ENCODE measurements at regions not wholly inside any gene's neighbourhood (a gene's known extent, or its start where the extent isn't known, plus 50 kb on each side); places are given as distances from the start of the nearest gene placed in this dataset.

- peaks cover 8% of the 10 kb centered on the region for H3K9me3 ChIP-seq (ENCODE audit: control insufficient read depth, low read length)
- no peak overlapping the region for H2BK12ac ChIP-seq (ENCODE audit: low read length in 2 of 2)
- H2BK120ac ChIP-seq (ENCODE audit: low read depth, low read length), result no peak overlapping the region
- no peak overlapping the region for H4K91ac ChIP-seq (ENCODE audit: low read length)
- H2BK5ac ChIP-seq (ENCODE audit: low read depth, low read length, poor library complexity, severe bottlenecking), result no peak overlapping the region
- no peak overlapping the region for H3K9ac ChIP-seq (ENCODE audit: low read length)
- H3K36me3 ChIP-seq (ENCODE audit: control insufficient read depth in 1 of 2, insufficient read depth in 2 of 2, low read depth in 1 of 2, low read length in 2 of 2), result no peaks in the 10 kb centered on the region
- no peak overlapping the region for H3K14ac ChIP-seq (ENCODE audit: low read length in 2 of 2)
- no peak overlapping the region for H3K27ac ChIP-seq (ENCODE audit: low read length, poor library complexity, severe bottlenecking)
- DNase-seq, result no peak
- H3K4ac ChIP-seq (ENCODE audit: low read depth in 1 of 2, low read length in 2 of 2), result no peak overlapping the region
- no peak overlapping the region for H2BK15ac ChIP-seq (ENCODE audit: low read depth, poor library complexity, severe bottlenecking)
- H3K23ac ChIP-seq (ENCODE audit: low read length in 2 of 2), result no peak overlapping the region
- H4K8ac ChIP-seq (ENCODE audit: low read length), result no peak overlapping the region
- WGBS, result 15% methylated on average over 1 of the region's 2 CpGs
- no peaks in the 10 kb centered on the region for H3K79me1 ChIP-seq (replicated peaks; ENCODE audit: low read length, poor library complexity, severe bottlenecking)
- no peak overlapping the region for H2AFZ ChIP-seq (ENCODE audit: low read depth, low read length)
- H3K4me1 ChIP-seq (ENCODE audit: control insufficient read depth, insufficient read depth, low read depth, low read length), result no peaks in the 10 kb centered on the region
- no peak overlapping the region for H2AK5ac ChIP-seq (ENCODE audit: low read length, severe bottlenecking)
- no peak overlapping the region for H3K4me3 ChIP-seq (ENCODE audit: insufficient read depth in 1 of 2, low read depth in 1 of 2, low read length in 2 of 2)
- H3K4me2 ChIP-seq (ENCODE audit: low read length, poor library complexity, severe bottlenecking), result no peak overlapping the region
- H3K27me3 ChIP-seq (ENCODE audit: control insufficient read depth in 1 of 2, insufficient read depth in 1 of 2, low read length in 2 of 2), result no peaks in the 10 kb centered on the region
- no peak overlapping the region for H3K18ac ChIP-seq (ENCODE audit: low read depth in 1 of 2, low read length in 2 of 2)
These were observed 369.4 kb upstream of the ISX start for GRCh38 chr22:34696557-34696956.

- Histone ChIP-seq H3K36me3 (ENCODE audit: control insufficient read depth in 1 of 2, insufficient read depth in 2 of 2, low read depth in 1 of 2, low read length in 2 of 2) (no peaks in the 10 kb centered on the region), H3K4ac (ENCODE audit: low read depth in 1 of 2, low read length in 2 of 2) (no peak overlapping the region), H3K4me3 (ENCODE audit: insufficient read depth in 1 of 2, low read depth in 1 of 2, low read length in 2 of 2) (no peak overlapping the region), H4K8ac (ENCODE audit: low read length) (no peak overlapping the region), H2BK15ac (ENCODE audit: low read depth, poor library complexity, severe bottlenecking) (no peak overlapping the region), H2BK12ac (ENCODE audit: low read length in 2 of 2) (no peak overlapping the region), H3K27ac (ENCODE audit: low read length, poor library complexity, severe bottlenecking) (no peak overlapping the region), H2AK5ac (ENCODE audit: low read length, severe bottlenecking) (no peak overlapping the region), H2BK120ac (ENCODE audit: low read depth, low read length) (no peak overlapping the region), H4K91ac (ENCODE audit: low read length) (no peak overlapping the region), H3K79me1 (replicated peaks; ENCODE audit: low read length, poor library complexity, severe bottlenecking) (no peaks in the 10 kb centered on the region), H3K27me3 (ENCODE audit: control insufficient read depth in 1 of 2, insufficient read depth in 1 of 2, low read length in 2 of 2) (no peaks in the 10 kb centered on the region), H3K23ac (ENCODE audit: low read length in 2 of 2) (no peak overlapping the region), H3K4me2 (ENCODE audit: low read length, poor library complexity, severe bottlenecking) (no peak overlapping the region), H3K9ac (ENCODE audit: low read length) (no peak overlapping the region), H3K4me1 (ENCODE audit: control insufficient read depth, insufficient read depth, low read depth, low read length) (no peaks in the 10 kb centered on the region), H3K18ac (ENCODE audit: low read depth in 1 of 2, low read length in 2 of 2) (no peak overlapping the region), H2BK5ac (ENCODE audit: low read depth, low read length, poor library complexity, severe bottlenecking) (no peak overlapping the region), H3K14ac (ENCODE audit: low read length in 2 of 2) (no peak overlapping the region), H2AFZ (ENCODE audit: low read depth, low read length) (no peak overlapping the region), H3K9me3 (ENCODE audit: control insufficient read depth, low read length) (peaks cover 24% of the 10 kb centered on the region)
- WGBS, result 80% methylated on average over 2 of the region's 2 CpGs
- DNase-seq, result no peak
These were observed 363.7 kb upstream of the ISX start for GRCh38 chr22:34702279-34702678.

- peaks cover 19% of the 10 kb centered on the region for H3K9me3 ChIP-seq (ENCODE audit: control insufficient read depth, low read length)
- no peak overlapping the region for H2BK12ac ChIP-seq (ENCODE audit: low read length in 2 of 2)
- no peak overlapping the region for H4K8ac ChIP-seq (ENCODE audit: low read length)
- no peak overlapping the region for H2BK15ac ChIP-seq (ENCODE audit: low read depth, poor library complexity, severe bottlenecking)
- H3K18ac ChIP-seq (ENCODE audit: low read depth in 1 of 2, low read length in 2 of 2), result no peak overlapping the region
- no peak overlapping the region for H2BK5ac ChIP-seq (ENCODE audit: low read depth, low read length, poor library complexity, severe bottlenecking)
- H3K27me3 ChIP-seq (ENCODE audit: control insufficient read depth in 1 of 2, insufficient read depth in 1 of 2, low read length in 2 of 2), result no peaks in the 10 kb centered on the region
- H3K4me1 ChIP-seq (ENCODE audit: control insufficient read depth, insufficient read depth, low read depth, low read length), result no peaks in the 10 kb centered on the region
- H3K23ac ChIP-seq (ENCODE audit: low read length in 2 of 2), result no peak overlapping the region
- no peak overlapping the region for H3K4me3 ChIP-seq (ENCODE audit: insufficient read depth in 1 of 2, low read depth in 1 of 2, low read length in 2 of 2)
- no peak overlapping the region for H3K9ac ChIP-seq (ENCODE audit: low read length)
- no peaks in the 10 kb centered on the region for H3K36me3 ChIP-seq (ENCODE audit: control insufficient read depth in 1 of 2, insufficient read depth in 2 of 2, low read depth in 1 of 2, low read length in 2 of 2)
- H3K79me1 ChIP-seq (replicated peaks; ENCODE audit: low read length, poor library complexity, severe bottlenecking), result no peaks in the 10 kb centered on the region
- no peak overlapping the region for H2AFZ ChIP-seq (ENCODE audit: low read depth, low read length)
- H3K27ac ChIP-seq (ENCODE audit: low read length, poor library complexity, severe bottlenecking), result no peak overlapping the region
- H3K14ac ChIP-seq (ENCODE audit: low read length in 2 of 2), result no peak overlapping the region
- H4K91ac ChIP-seq (ENCODE audit: low read length), result no peak overlapping the region
- H3K4me2 ChIP-seq (ENCODE audit: low read length, poor library complexity, severe bottlenecking), result no peak overlapping the region
- H2AK5ac ChIP-seq (ENCODE audit: low read length, severe bottlenecking), result no peak overlapping the region
- no peak for DNase-seq
- no peak overlapping the region for H2BK120ac ChIP-seq (ENCODE audit: low read depth, low read length)
- WGBS, result 91% methylated on average over 2 of the region's 2 CpGs
- no peak overlapping the region for H3K4ac ChIP-seq (ENCODE audit: low read depth in 1 of 2, low read length in 2 of 2)
These were observed 356.3 kb upstream of the ISX start for GRCh38 chr22:34709641-34710040.

- no peak overlapping the region for H2BK12ac ChIP-seq (ENCODE audit: low read length in 2 of 2)
- H3K4me3 ChIP-seq (ENCODE audit: insufficient read depth in 1 of 2, low read depth in 1 of 2, low read length in 2 of 2), result no peak overlapping the region
- H3K27ac ChIP-seq (ENCODE audit: low read length, poor library complexity, severe bottlenecking), result no peak overlapping the region
- no peak overlapping the region for H3K23ac ChIP-seq (ENCODE audit: low read length in 2 of 2)
- H4K91ac ChIP-seq (ENCODE audit: low read length), result no peak overlapping the region
- no peak overlapping the region for H3K9ac ChIP-seq (ENCODE audit: low read length)
- no peak overlapping the region for H3K4ac ChIP-seq (ENCODE audit: low read depth in 1 of 2, low read length in 2 of 2)
- H3K4me1 ChIP-seq (ENCODE audit: control insufficient read depth, insufficient read depth, low read depth, low read length), result no peaks in the 10 kb centered on the region
- no peak overlapping the region for H2AFZ ChIP-seq (ENCODE audit: low read depth, low read length)
- H2BK120ac ChIP-seq (ENCODE audit: low read depth, low read length), result no peak overlapping the region
- no peak overlapping the region for H2AK5ac ChIP-seq (ENCODE audit: low read length, severe bottlenecking)
- no peak overlapping the region for H3K4me2 ChIP-seq (ENCODE audit: low read length, poor library complexity, severe bottlenecking)
- H2BK5ac ChIP-seq (ENCODE audit: low read depth, low read length, poor library complexity, severe bottlenecking), result no peak overlapping the region
- no peaks in the 10 kb centered on the region for H3K36me3 ChIP-seq (ENCODE audit: control insufficient read depth in 1 of 2, insufficient read depth in 2 of 2, low read depth in 1 of 2, low read length in 2 of 2)
- no peak overlapping the region for H3K18ac ChIP-seq (ENCODE audit: low read depth in 1 of 2, low read length in 2 of 2)
- H3K79me1 ChIP-seq (replicated peaks; ENCODE audit: low read length, poor library complexity, severe bottlenecking), result no peaks in the 10 kb centered on the region
- no peak for DNase-seq
- WGBS, result 72% methylated on average over 1 of the region's 2 CpGs
- no peaks in the 10 kb centered on the region for H3K27me3 ChIP-seq (ENCODE audit: control insufficient read depth in 1 of 2, insufficient read depth in 1 of 2, low read length in 2 of 2)
- peaks cover 31% of the 10 kb centered on the region for H3K9me3 ChIP-seq (ENCODE audit: control insufficient read depth, low read length)
- H4K8ac ChIP-seq (ENCODE audit: low read length), result no peak overlapping the region
- H3K14ac ChIP-seq (ENCODE audit: low read length in 2 of 2), result no peak overlapping the region
- no peak overlapping the region for H2BK15ac ChIP-seq (ENCODE audit: low read depth, poor library complexity, severe bottlenecking)
These were observed 343.1 kb upstream of the ISX start for GRCh38 chr22:34722901-34723300.

Measured in mesenchymal stem cell (in vitro differentiated cells and primary cell).